CD14-positive monocyte (primary cell): ENCODE measurements at regions not wholly inside any gene's neighbourhood (a gene's known extent, or its start where the extent isn't known, plus 50 kb on each side); places are given as distances from the start of the nearest gene placed in this dataset.

Experiments used
- DNase-seq, 3 donors: peaks; one replicate each; pipeline ENCODE4 v3.0.0-alpha.2; 2011 to 2022
- H2AFZ ChIP-seq: 2 replicates; pipeline ENCODE4 v1.6.0; 2012; ENCODE audit warnings: mild to moderate bottlenecking, low read depth, low read length, inconsistent platforms; ENCODE audit not compliant: insufficient read depth, poor library complexity, severe bottlenecking
- H3K27ac ChIP-seq, 2 donors: 1 replicate in 1 of 2; 2 replicates in 1 of 2; pipeline ENCODE4 v1.5.1; 2012 to 2013; ENCODE audit warnings: low read length in 2 of 2, control low read depth in 1 of 2, inconsistent platforms in 1 of 2, low read depth in 1 of 2, mild to moderate bottlenecking in 1 of 2
- H3K27me3 ChIP-seq, 2 donors: one replicate each; pipeline versions ENCODE4 v1.6.0 to v1.6.1; 2011 to 2013; ENCODE audit warnings: low read length in 2 of 2; ENCODE audit not compliant: control insufficient read depth in 2 of 2, insufficient read depth in 2 of 2
- H3K36me3 ChIP-seq, 2 donors: replicated peaks in 1 of 2; 1 replicate in 1 of 2; 2 replicates in 1 of 2; pipeline versions ENCODE4 v1.5.1 to v1.6.1; 2012 to 2013; ENCODE audit warnings: low read length in 2 of 2, control low read depth in 1 of 2, inconsistent platforms in 1 of 2, mild to moderate bottlenecking in 1 of 2; ENCODE audit not compliant: insufficient read depth in 2 of 2, control insufficient read depth in 1 of 2
- H3K4me1 ChIP-seq, 2 donors: 1 replicate in 1 of 2; 2 replicates in 1 of 2; pipeline versions ENCODE4 v1.5.1 to v1.6.1; 2012 to 2013; ENCODE audit warnings: low read length in 2 of 2, control low read depth in 1 of 2, inconsistent platforms in 1 of 2, mild to moderate bottlenecking in 1 of 2, moderate library complexity in 1 of 2; ENCODE audit not compliant: insufficient read depth in 2 of 2, control insufficient read depth in 1 of 2
- H3K4me2 ChIP-seq: replicated peaks from 2 replicates; pipeline ENCODE3; 2012; ENCODE audit warnings: low read length, moderate library complexity, mild to moderate bottlenecking; ENCODE audit not compliant: poor library complexity, severe bottlenecking; ENCODE audit errors: extremely low read depth
- H3K4me3 ChIP-seq, 3 experiments: fragments of 200-600 bp in 1 of 3; sonication (generic) in 1 of 3; replicated peaks in 1 of 3; 1 replicate in 2 of 3; 2 replicates in 1 of 3; pipeline ENCODE4 v1.5.1; 2011 to 2013; ENCODE audit warnings: low read length in 3 of 3, mild to moderate bottlenecking in 3 of 3, control low read depth in 2 of 3, low read depth in 2 of 3, inconsistent platforms in 1 of 3, moderate library complexity in 1 of 3
- H3K79me2 ChIP-seq: 2 replicates; pipeline ENCODE4 v1.6.0; 2012; ENCODE audit warnings: mild to moderate bottlenecking, control low read depth, inconsistent platforms, low read length, moderate library complexity; ENCODE audit not compliant: insufficient read depth
- H3K9ac ChIP-seq: 2 replicates; pipeline ENCODE4 v1.6.0; 2017; ENCODE audit warnings: low read length, mild to moderate bottlenecking; ENCODE audit not compliant: insufficient read depth, poor library complexity, severe bottlenecking
- H3K9me3 ChIP-seq, 2 donors: replicated peaks in 1 of 2; 1 replicate in 1 of 2; 2 replicates in 1 of 2; pipeline versions ENCODE4 v1.5.1 to v1.6.1; 2012 to 2013; ENCODE audit warnings: low read length in 2 of 2, control low read depth in 1 of 2; ENCODE audit not compliant: control insufficient read depth in 1 of 2, insufficient read depth in 1 of 2
- H4K20me1 ChIP-seq: 2 replicates; pipeline ENCODE4 v1.6.0; 2012; ENCODE audit warnings: mild to moderate bottlenecking, low read length, control low read depth, moderate library complexity; ENCODE audit not compliant: insufficient read depth
- H3K27ac Mint-ChIP-seq, 7 donors: one replicate each; pipeline ENCODE4 v1.8.0; 2020; ENCODE audit warnings: mild to moderate bottlenecking in 7 of 7, mixed read lengths in 7 of 7, moderate library complexity in 6 of 7, inconsistent platforms in 2 of 7
- H3K27me3 Mint-ChIP-seq, 3 donors: one replicate each; pipeline ENCODE4 v1.8.0; 2021 to 2022; ENCODE audit warnings: low read depth in 3 of 3, mild to moderate bottlenecking in 3 of 3, mixed read lengths in 3 of 3, moderate library complexity in 3 of 3, inconsistent platforms in 1 of 3
- H3K36me3 Mint-ChIP-seq, 2 donors: one replicate each; pipeline ENCODE4 v1.8.0; 2020; ENCODE audit warnings: mixed read lengths in 2 of 2, inconsistent platforms in 1 of 2, mild to moderate bottlenecking in 1 of 2
- H3K4me1 Mint-ChIP-seq: one replicate; pipeline ENCODE4 v1.8.0; 2020; ENCODE audit warnings: mild to moderate bottlenecking, mixed read lengths
- H3K4me3 Mint-ChIP-seq, 2 donors: one replicate each; pipeline ENCODE4 v1.8.0; 2020; ENCODE audit warnings: mild to moderate bottlenecking in 2 of 2, mixed read lengths in 2 of 2, moderate library complexity in 1 of 2
- H3K9me3 Mint-ChIP-seq, 7 donors: one replicate each; pipeline ENCODE4 v1.8.0; 2020 to 2022; ENCODE audit warnings: mixed read lengths in 7 of 7, mild to moderate bottlenecking in 6 of 7, moderate library complexity in 6 of 7, inconsistent platforms in 2 of 7
- CTCF ChIP-seq: fragments of 200-600 bp; IDR thresholded peaks from one replicate; pipeline ENCODE4 v1.8.0; 2022; ENCODE audit warnings: antibody characterized with exemption, mild to moderate bottlenecking
- WGBS: methylation state at CpG from one replicate; pipeline ENCODE4 v1.1.5; 2013; ENCODE audit warnings: missing lambda C conversion rate; ENCODE audit not compliant: insufficient coverage; 5-methylcytosine and 5-hydroxymethylcytosine counted together
- intact Hi-C, 2 donors: fragments of 100-400 bp; cut with micrococcal nuclease; formaldehyde crosslinking; loops; one replicate each; pipeline versions ENCODE4 v1.15.0 to v1.15.1; 2023

GRCh38 chr16:73190688-73191659 is 143.0 kb upstream of the ZFHX3 start:
- Mint-ChIP-seq H3K9me3 (peaks cover 0 to 6% (median 0%) of the 10 kb centered on the region in 7 donors), H3K4me3 (peak overlapping the region; percentile 56 to 63), H3K4me1 (peaks cover 16% of the 10 kb centered on the region), H3K36me3 (no peaks in the 10 kb centered on the region), H3K27me3 (peaks cover 7 to 12% (median 12%) of the 10 kb centered on the region in 3 donors), H3K27ac (peak overlapping the region in 1 of 7 donors; percentile 31)
- H3K4me3 ChIP-seq = no peak overlapping the region
- no peaks in the 10 kb centered on the region for H3K27me3 ChIP-seq
- no peak for TF ChIP-seq CTCF
- no peak overlapping the region for H3K9ac ChIP-seq
- no peaks in the 10 kb centered on the region for H3K36me3 ChIP-seq
- peaks cover 9 to 14% of the 10 kb centered on the region in 2 donors for H3K4me1 ChIP-seq
- H4K20me1 ChIP-seq = no peaks in the 10 kb centered on the region
- H3K79me2 ChIP-seq = no peaks in the 10 kb centered on the region
- WGBS = 60% methylated on average over 15 of the region's 19 CpGs
- intact Hi-C loops = loop anchor here in 1 of 2 donors (10.0 kb wide), 1 partner anchor 216 kb away; no protein-coding TSS in a partner anchor
- no peaks in the 10 kb centered on the region for H3K9me3 ChIP-seq
- peak overlapping the region; percentile 6 for H2AFZ ChIP-seq
- no peak overlapping the region for H3K4me2 ChIP-seq
- no peak overlapping the region for H3K27ac ChIP-seq
- no peak for DNase-seq

- no peaks in the 10 kb centered on the region for H3K9me3 ChIP-seq
- no peak overlapping the region for H3K27ac ChIP-seq
- H3K27me3 Mint-ChIP-seq = peaks cover 7 to 14% (median 7%) of the 10 kb centered on the region in 3 donors
- peaks cover 16% of the 10 kb centered on the region for H3K4me1 Mint-ChIP-seq
- H3K36me3 ChIP-seq = no peaks in the 10 kb centered on the region
- no CpG with 5 or more reads among the region's 2 CpGs for WGBS
- intact Hi-C loops = loop anchor here in 1 of 2 donors (10.0 kb wide), 1 partner anchor 215 kb away; no protein-coding TSS in a partner anchor
- no peak overlapping the region for H3K4me3 Mint-ChIP-seq
- H3K27me3 ChIP-seq = no peaks in the 10 kb centered on the region
- no peak overlapping the region for H2AFZ ChIP-seq
- no peak overlapping the region for H3K27ac Mint-ChIP-seq
- H4K20me1 ChIP-seq = no peaks in the 10 kb centered on the region
- H3K4me2 ChIP-seq = no peak overlapping the region
- no peak for DNase-seq
- no peak overlapping the region for H3K9ac ChIP-seq
- H3K36me3 Mint-ChIP-seq = no peaks in the 10 kb centered on the region
- no peak overlapping the region for H3K4me3 ChIP-seq
- H3K9me3 Mint-ChIP-seq = peaks cover 0 to 6% (median 0%) of the 10 kb centered on the region in 7 donors
- TF ChIP-seq CTCF = no peak
- no peaks in the 10 kb centered on the region for H3K79me2 ChIP-seq
- peaks cover 9 to 14% of the 10 kb centered on the region in 2 donors for H3K4me1 ChIP-seq
Observed at GRCh38 chr16:73190256-73190655, 142.3 kb upstream of the ZFHX3 start.
